ENCODE measurements at regions not wholly inside any gene's neighbourhood (a gene's known extent, or its start where the extent isn't known, plus 50 kb on each side); places are given as distances from the start of the nearest gene placed in this dataset.
"Not testable (repeated sequence)": the region's sequence is repeated elsewhere in the genome, so short reads cannot be mapped to it uniquely, and the experiment has no call there.

DNA sequence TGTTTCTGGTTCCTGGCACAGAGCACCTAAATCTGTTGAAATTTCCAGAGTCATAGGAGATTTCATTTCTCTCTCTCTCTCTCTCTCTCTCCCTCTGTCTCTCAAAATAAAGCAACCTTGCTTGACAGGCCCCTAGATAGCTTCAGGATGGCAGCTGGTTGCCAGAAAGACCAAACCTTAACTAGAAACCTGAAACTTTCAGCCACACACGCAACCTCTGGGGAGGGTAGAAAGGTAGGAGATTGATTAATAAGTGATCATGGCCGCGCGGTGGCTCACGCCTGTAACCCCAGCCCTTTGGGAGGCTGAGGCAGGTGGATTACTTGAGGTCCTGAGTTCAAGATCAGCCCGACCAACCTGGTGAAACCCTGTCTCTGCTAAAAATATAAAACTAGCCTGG is 1885.4 kb upstream of the CELF4 start:
- no peak for DNase-seq

DNA sequence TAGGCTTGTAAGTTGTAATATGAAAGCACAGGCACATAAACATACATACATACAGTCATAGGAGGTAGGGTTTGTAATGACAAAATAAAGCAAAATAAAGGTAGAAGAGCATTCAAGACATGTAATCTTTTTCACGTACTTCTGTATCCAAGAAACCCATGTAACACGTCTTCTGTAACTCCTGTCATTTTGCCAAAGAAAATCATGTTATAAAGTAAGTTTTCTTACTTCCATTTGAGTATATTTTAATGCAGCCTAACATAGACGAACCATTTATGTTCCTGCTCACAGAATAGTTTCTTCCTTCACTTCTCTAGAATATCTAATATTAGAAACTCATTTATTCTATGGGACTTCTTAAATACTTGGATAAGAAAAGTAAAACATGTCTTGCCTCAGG is 1884.0 kb upstream of the CELF4 start:
- no peak for DNase-seq

DNA sequence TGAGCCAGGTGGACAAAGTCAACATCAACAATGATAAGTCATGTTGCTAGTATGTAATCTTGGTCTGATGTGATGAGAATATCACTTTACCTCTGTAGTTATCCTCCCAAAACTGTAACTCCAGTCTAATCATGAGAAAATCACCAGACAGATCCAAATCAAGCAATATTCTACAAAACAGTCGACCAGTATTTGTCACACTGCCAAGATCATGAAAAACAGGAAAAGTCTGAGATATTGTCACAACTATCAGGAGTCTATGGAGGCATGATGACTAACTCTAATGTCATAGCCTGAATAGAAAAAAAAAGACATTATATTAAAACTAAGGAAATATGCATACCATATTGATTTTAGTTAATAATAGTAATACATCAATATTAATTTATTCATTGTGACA is 1883.3 kb upstream of the CELF4 start:
- no peak for DNase-seq

DNA sequence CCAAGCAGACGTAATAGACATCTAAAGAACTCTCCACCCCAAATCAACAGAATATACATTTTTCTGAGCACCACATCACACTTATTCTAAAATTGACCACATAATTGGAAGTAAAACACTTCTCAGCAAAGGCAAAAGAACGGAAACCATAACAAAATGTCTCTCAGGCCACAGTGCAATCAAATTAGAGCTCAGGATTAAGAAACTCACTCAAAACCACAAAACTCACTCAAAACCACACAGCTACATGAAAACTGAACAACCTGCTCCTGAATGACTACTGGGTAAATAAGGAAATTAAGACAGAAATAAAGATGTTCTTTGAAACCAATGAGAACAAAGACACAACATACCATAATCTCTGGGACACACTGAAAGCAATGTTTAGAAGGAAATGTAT is 1879.4 kb upstream of the CELF4 start:
- DNase-seq: not testable (repeated sequence)

DNA sequence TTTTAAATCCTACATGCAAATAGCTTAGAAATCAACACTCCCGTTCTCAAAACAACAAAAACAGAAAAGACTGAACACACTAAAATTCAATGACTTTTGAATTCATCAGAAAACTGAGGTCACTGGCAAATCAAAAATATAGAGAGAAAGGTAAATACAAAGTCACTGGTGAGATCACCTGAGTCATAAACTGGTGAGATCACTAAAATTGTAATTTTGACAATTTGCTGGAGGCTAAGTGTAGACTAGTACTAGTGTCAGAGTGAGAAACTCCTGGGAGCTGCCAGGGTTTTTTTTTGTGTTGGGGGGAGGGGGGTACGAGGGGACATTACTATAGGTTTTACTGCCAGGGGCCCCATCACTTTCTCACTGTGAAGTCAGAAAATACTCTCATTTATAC is 1876.0 kb upstream of the CELF4 start:
- DNase-seq: no peak

DNA sequence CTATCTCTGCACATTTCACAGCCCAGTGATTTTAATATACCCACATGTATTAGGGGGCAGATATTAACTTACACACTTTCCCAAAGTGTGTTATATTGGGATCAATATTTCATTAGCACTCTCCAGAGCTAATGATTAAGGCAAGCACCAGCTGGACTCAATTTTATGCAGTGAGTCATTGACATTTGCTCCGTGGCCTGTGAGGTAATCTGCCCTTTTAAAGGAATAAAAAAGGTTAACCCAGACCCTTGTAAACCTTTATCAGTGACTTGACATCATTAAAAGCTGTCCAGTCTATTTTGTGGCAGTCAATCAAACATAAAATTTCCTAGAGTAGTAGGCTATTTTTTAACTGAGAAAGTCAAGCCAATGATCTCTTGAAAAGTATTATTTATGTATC is 1870.4 kb upstream of the CELF4 start:
- no peak for DNase-seq

DNA sequence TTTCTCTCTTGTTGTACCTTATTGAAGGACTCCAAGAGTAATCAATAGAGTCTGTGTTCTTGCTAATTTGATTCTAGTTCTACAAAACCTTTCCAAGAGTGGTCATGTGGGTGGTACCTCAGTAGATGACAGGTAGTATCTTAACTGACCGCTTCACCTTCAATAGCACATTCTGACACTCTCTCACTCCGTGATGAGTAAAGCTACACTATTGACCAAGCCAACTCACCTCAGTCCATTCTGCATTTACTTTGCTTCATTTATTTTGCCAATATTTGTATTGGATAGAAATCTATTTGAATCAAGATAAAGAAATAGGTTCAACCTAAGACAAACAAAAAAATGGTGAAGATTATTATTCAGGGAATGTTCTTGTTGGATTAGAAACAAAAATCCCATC is 1869.6 kb upstream of the CELF4 start:
- DNase-seq: no peak

DNA sequence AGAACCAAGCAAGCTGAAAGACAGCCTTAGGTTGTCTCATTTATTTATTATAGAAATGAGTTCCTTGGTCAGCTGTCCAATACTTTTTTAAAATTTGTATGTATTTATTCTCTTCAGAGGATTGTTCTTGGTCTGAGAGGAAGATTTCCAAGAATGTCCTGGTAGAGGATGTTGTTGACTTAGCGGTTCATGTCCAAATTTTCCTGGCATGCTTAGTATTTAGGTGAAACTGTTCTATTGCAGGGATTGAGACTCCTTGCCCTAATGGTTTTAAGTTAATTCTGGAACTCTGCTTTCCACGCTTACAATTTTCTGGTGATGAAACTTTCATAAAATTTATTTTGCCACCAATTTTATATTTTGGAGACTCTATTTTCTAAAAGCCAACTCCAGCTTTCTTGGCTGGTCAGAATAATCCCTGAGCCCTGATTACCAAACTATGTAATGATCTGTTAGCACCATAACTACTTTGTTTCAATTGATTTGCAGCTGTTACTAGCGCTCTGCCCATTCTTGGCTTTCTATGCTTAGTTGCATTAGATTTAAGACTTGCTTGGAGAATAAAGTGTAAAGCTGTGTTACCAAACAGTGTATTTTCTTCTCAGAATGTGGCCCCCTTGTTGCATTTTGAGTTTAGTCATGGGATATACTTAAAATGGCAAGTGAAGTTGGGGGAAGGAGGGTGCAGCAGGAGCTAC is 1868.8 kb upstream of the CELF4 start:
- DNase-seq: no peak

DNA sequence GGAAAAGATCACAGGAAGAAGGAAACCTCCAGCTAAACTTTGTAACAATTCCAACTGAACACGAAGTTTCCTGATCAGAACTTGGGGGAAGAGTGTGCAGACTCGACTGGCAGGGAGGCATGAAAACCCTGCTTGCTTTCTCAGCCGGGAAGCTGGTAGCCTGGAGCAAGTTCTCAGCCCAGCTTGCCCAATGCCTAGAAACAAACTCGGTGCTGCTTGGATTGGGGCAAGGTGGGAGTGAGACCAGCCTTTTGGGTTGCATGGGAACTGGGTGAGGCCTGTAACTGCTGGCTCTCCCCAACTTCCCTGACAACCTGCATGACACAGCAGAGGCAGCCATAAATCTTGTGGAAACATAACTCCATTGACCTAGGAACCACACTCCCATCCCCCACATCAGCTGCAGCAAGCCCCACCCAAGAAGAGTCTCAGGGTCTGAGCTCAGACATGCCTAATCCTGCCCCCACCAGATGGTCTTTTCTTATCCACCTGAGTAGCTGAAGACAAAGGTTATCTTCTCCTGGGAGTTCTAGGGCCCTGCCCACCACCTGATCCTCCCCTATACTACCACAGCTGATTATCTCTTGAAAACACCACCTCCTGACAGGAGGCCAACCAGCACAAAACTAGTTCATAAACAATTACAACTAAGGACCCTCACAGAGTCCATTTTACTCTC is 1859.7 kb upstream of the CELF4 start:
- no peak for DNase-seq

DNA sequence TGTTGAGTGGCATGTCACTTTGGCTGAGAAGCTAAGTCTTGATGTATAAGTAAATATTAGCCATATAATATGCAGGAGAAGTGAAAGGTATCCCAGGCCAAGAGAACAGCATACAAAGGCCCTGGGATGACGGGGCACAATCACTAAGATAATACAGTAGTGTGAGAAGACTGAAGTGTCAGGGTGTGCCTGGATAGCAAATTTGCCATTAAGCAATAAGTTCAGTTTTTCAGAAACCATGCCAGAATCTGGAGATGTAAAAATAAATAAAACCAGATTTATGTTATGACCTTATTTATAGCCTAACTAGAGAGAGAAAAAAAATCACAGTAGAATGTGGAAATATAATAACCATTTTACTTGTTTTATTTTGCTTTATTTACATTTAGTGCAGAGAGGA is 1858.7 kb upstream of the CELF4 start:
- DNase-seq: no peak

DNA sequence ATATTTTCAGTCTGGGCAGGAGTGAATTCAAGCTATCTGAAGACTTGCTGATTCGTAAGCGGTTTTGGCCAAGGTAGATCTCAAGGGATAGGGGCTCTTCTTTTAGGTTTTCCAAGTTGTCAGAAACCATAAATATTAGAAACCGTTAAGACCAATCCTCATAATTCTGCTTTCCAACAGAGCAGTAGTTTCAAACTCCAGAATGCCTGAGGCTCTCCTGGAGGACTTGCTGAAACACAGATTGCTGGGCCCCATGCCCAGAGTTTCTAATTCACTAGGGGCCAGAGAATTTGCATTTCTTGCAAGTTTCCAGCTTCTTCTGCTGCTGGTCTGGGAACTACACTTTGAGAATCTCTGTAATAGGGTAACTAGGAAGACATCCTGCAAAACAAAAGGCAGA is 1855.7 kb upstream of the CELF4 start:
- DNase-seq: no peak

DNA sequence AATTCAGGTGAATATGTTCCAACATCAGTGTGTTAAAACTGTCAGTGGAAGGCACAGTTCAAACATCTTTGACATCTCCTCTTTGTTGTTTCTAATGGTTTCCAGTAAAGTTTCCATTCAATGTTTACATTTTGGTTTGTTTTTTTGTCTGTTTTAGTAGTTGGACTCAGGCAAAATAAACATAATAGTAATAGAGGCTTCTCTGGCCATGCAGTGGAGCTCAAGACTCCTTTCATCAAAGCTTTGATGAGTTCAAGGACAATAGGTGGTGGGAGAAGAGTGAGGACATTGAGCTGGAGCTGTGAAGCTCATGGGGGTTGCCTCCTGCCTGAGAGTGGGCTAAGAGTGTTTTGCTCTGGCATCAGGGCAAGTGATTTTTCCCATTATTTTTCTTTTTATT is 1853.7 kb upstream of the CELF4 start:
- DNase-seq: no peak

DNA sequence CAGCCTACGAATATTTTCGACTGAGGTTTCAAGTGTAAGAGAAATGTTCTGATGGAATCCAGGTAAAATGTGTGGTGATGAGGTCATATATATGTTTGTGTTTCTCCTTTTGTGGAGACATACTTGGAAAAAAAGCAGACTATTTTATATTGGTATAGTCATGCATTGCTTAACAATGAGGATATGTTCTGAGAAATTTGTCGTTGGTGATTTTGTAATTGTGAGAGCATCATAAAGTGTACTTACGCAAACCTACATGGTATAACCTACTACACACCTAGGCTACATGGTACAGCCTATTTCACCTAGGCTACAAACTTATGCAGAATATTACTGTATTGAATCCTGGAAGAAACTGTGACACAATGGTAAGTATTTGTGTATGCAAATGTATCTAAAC is 1849.9 kb upstream of the CELF4 start:
- DNase-seq: no peak

DNA sequence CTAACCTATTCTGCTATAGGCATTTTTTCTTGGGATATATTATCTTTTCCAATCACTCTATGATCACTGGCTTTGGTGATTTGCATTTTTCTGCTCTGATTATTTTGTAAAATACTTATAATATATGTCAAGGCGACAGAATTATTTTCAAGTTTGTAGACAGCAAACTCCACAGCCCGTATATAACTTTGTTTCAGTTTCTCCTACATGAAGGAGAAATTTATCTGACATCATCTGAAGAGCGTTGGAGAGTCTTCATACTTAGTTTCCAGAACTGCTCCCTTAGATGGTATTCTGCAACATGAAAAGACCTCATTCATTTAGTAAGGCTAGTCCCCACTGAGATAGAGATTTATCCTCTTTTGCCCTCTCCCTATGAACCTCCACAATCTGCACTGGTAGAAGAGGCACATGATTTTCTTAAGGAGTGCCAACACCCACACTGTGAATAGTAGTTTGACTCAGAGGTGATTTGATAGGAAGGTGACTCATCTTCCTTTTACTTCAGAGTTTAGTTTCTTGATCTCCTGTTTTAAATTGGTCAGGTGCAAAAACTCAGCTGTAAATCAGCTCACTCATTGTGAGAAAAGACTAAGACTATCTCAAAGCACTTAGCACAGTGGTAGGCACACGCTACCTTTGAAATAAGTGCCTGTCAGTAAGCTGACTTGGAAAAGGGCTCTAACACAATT is 1848.6 kb upstream of the CELF4 start:
- DNase-seq: no peak

DNA sequence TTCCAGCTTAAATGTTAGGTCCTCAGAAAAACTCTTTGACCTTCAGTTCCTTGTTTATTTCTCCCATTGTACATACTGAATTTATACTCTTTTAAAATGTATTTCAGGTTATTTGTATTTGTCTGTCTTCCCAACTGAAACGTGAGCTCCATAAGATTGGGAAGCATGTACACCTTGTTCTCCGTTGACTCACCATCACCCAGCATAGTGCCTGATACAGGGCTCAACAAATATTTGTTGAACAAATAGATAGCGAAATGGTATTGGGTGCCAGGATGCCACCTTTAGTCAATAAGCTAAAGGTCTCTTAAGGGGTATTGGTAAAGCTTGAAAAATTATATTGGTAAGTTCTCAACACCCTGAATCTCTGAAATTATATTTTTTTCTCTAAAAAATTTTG is 1841.3 kb upstream of the CELF4 start:
- DNase-seq: no peak

DNA sequence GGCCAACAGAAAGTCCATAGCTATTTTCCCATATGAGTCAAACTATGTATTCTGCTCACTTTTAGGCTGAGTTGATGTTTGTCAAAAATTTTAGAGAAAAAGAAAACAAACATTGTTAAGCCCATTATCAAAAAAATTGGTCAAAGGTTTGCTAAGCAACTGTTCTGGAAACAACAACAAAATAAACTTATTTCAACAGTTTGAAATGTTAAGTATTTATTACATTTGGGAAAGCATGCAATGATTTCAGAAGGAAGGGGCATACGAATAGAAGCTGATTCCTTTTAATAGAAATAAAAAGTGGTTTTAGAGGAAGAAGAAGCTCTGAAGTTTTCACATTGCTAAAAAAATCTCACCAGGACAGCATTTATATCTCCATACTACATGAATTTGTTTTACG is 1837.5 kb upstream of the CELF4 start:
- no peak for DNase-seq

DNA sequence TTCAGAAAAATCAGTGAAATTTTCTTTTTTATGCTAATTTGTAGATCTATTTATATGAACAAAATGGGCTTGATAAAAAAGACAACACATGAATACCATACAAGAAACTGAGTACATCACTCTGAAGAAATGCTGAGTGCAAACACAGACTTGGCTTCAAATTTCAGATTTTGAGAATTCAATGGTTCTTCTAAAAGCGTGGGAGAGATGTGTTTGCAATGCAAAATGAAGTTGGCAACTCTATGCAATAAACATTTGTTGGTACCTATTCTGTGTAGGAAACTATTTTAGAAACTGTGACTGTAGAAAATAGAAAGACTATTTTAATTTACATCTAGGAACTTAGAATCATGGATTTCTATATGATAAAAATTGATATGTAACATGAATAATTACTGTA is 1834.1 kb upstream of the CELF4 start:
- no peak for DNase-seq

DNA sequence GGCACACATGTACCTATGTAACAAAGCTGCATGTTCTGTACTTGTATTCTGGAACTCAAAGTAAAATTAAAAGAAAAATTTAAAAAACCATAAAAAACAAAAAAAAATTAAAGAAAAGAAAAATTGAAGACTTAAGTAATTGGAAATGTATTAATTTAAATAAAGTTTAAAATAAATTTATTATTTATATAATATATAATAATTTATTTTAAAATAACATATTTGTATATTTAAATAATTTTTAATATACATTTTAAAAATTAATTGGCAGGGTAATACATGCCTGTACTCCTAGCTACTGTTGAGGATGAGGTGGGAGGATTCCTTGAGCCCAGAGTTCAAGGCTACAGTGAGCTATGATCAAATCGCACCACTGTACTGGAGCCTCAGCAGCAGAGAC is 1830.6 kb upstream of the CELF4 start:
- no peak for DNase-seq

DNA sequence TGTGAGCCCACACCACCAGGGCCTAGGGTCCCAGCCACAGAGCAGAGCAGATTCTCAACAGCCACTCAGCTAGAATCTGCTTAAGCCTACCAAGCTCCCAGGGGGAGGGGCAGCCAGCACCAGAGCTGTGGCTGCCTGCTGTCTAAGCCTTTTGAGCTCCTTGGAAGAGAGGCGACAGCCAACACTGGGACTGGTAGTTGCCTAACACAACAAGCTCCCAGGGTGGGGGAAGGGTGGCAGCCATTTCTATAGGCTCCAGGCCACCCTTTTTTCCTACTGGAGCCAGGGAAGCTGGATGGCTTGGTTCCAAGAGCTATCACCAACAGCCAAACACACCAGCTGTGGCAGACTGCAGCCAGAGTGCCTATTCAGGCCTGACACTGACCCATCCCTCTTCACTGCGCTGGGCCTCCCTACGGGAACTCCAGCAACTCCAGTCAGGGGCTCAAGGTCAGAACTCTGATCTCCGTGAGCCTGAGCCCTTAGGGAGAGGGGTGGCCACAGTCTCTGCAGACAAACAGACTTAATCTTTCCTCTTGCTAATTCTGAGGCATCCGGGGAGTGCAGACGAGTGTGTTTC is 1824.3 kb upstream of the CELF4 start:
- no peak for DNase-seq

DNA sequence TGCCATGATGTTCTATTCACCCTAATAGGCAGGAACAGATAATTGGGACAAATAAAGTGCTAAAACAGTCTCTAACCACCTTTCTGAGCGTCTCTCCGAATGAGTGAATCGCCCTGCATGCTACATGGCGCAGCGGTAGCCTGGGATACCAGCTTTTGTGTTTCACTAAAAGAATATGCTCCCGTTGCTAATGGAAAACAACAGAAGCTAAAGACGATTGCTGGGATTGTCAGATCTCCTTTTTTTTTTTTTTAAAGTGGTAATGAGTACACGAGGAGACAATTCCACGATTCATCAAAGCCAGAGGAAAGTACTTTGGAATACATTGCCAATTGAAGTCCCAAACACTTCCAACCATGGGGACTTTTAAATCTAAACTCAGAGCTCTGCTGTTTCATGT is 1815.3 kb upstream of the CELF4 start:
- DNase-seq: no peak

DNA sequence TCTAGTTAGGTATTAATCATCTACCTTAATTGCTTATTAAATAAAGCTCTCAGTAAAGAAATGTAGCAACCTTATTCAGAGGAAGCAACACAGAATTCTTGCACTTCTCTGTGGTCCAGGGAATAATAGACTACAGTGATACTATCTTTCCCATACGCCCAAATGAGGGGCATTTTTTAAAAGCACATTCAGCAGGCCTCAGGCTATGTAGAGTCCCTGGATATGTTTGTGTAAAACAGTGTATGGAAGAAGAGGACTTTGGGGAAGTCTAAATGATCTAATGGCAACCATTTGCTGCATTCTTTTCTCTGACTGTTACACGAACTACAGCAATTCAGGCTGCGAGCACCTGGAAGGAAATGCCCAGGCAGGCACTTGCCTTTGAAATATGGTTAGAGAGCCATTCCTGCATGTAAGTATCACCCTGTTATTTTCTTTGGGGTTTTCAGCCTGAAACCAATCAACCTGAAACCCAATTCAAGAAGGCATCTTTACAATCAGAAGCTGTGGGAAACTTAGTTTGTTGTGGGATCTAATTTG is 1814.7 kb upstream of the CELF4 start:
- no peak for DNase-seq

DNA sequence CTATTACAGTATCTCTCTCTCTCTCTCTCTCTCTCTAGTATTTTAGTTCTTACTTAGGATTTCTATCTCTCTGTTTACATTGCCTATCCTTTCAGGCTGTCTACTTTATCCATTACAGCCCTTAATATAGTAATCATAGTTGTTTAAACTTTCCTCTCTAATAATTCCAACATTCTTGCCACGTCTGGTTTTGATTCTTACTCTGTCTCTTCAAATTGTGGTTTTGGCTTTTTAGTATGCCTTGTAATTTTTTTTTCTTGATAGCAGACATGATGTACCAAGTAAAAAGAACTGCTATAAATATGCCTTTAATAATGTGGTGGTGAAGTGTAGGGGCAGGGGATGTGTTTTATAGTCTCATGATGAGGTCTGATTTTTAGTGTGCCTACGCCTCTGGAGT is 1809.5 kb upstream of the CELF4 start:
- no peak for DNase-seq

DNA sequence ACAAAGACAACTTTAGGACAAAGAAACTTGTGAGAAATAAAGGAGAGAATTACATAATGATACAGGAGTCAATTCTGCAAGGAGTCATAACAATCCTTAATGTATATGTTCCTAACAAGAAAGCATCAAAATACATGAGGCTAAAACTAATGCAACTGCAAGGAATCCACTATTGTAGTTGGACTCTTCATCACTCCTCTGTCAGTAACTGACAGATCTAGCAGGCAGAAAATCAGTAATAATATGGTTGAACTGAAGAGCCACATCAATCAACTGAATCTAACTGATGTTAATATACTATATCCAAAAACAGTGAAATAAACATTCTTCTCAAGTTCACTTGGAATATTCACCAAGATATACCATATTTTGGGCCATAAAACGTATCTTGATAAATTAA is 1806.4 kb upstream of the CELF4 start:
- DNase-seq: no peak

DNA sequence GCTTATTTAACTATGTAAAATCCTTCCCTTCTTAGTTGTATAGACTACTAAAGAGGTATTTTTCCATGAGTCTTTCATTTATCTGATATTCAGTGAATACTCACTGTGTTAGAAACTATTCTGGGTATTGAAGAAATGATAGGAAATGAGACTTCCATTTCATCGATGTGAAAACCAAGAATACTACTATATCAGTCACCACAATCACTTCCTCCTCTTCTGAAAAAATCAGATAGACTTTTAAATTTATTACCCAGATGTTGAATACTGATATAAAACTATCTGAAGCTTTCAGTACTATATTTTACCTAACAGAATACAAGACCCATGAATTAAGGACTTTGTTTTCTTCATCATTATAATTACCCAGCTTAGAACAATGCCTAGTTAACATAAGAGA is 1801.1 kb upstream of the CELF4 start:
- DNase-seq: no peak

Data from stimulated activated CD4-positive, alpha-beta T cell treated with anti-CD3 and anti-CD28 coated beads, Interleukin-1b, Interleukin-23, amount 100 ng/mL, for 48 hours (primary cell).